ENCODE measurements at regions not wholly inside any gene's neighbourhood (a gene's known extent, or its start where the extent isn't known, plus 50 kb on each side); places are given as distances from the start of the nearest gene placed in this dataset.

DNA sequence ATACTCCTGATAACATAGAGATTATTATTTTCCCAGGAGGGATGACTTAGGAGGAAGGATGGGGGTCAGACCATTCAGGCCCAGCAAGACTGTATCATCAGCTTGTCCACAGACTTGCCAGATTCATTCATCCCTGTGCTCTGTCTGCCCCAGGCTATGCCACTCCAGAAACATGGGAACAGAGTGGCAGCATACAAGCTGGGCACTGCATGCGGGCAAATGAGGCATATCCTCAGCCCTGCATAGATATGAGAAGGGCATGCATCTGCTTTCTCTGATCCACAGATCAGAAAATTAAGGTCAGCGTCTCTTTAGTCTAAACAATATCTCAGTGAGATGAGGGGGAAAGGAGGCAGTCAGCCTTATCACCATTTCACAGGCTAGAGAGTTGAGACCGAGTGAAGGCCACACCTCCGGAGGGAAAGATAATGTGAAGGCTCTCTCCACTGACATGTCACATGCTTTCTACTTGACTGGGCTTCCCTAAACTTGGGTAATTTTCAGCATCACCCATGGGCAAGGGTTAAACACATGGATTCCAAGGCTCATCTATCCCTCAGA, 140.5 kb downstream of the TFAP2B start:
- TF ChIP-seq FOXK2 (IDR thresholded peaks at IDR 0.05) (no peak), SUZ12 (IDR thresholded peaks at IDR 0.05) (no peak)
